Testis (tissue), 2 donors: ENCODE measurements at regions not wholly inside any gene's neighbourhood (a gene's known extent, or its start where the extent isn't known, plus 50 kb on each side); places are given as distances from the start of the nearest gene placed in this dataset.

ENCODE experiments used
- POLR2A ChIP-seq: fragments of 450-650 bp; IDR thresholded peaks from one replicate; pipeline ENCODE4 v1.6.1; 2017; ENCODE audit warnings: antibody characterized with exemption, mild to moderate bottlenecking, moderate library complexity
- TF ChIP-seq, protein P1 (sequence below), 3 experiments: fragments of 450-650 bp in 2 of 3; fragments of 200-600 bp in 1 of 3; sonication (generic) in 1 of 3; IDR thresholded peaks; one replicate each; pipeline ENCODE4 v1.5.1; 2016 to 2019; ENCODE audit warnings: antibody characterized with exemption in 3 of 3, mild to moderate bottlenecking in 2 of 3, moderate library complexity in 1 of 3

DNA sequence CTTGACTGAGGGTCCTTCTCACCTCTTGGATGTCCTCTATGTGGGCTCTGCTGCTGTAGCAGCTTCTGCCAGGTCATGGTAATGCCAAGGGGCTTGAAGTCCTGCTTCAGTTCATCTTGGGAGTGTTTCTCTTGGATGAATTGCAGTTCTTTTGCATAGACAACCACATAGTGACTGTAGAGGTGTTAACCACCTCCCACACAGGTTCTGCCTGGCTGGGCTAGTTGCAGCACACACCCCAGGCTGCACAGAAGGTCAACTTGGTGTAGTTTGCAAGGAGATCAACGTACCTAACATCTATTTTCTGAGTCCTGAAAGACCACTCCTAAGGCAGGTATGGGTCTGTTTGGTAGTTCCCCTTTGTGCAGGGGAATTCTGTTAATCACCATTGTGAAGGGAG lies 108.1 kb downstream of the ADCYAP1 start:
- TF ChIP-seq, protein P1, sequence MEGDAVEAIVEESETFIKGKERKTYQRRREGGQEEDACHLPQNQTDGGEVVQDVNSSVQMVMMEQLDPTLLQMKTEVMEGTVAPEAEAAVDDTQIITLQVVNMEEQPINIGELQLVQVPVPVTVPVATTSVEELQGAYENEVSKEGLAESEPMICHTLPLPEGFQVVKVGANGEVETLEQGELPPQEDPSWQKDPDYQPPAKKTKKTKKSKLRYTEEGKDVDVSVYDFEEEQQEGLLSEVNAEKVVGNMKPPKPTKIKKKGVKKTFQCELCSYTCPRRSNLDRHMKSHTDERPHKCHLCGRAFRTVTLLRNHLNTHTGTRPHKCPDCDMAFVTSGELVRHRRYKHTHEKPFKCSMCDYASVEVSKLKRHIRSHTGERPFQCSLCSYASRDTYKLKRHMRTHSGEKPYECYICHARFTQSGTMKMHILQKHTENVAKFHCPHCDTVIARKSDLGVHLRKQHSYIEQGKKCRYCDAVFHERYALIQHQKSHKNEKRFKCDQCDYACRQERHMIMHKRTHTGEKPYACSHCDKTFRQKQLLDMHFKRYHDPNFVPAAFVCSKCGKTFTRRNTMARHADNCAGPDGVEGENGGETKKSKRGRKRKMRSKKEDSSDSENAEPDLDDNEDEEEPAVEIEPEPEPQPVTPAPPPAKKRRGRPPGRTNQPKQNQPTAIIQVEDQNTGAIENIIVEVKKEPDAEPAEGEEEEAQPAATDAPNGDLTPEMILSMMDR (IDR thresholded peaks at IDR 0.05), result no peak
- TF ChIP-seq POLR2A, result no peak
